Ovary (tissue), 7 donors: ENCODE measurements at regions not wholly inside any gene's neighbourhood (a gene's known extent, or its start where the extent isn't known, plus 50 kb on each side); places are given as distances from the start of the nearest gene placed in this dataset.

Experiments
- DNase-seq, 5 donors: peaks; one replicate each; pipeline ENCODE4 v3.0.0-alpha.2; 2019 to 2020
- H3K27ac ChIP-seq, 2 donors: fragments of 200-600 bp; one replicate each; pipeline versions ENCODE4 v1.5.1 to v1.8.0; 2019 to 2022
- H3K27me3 ChIP-seq: fragments of 200-600 bp; one replicate; pipeline ENCODE4 v1.8.0; 2022
- H3K36me3 ChIP-seq: fragments of 200-600 bp; sonication (generic); one replicate; pipeline ENCODE4 v1.5.1; 2019
- H3K4me1 ChIP-seq: one replicate; pipeline ENCODE4 v1.8.1; 2013; ENCODE audit warnings: mild to moderate bottlenecking, moderate library complexity; ENCODE audit not compliant: insufficient read depth
- H3K4me3 ChIP-seq: fragments of 200-600 bp; sonication (generic); one replicate; pipeline ENCODE4 v1.5.1; 2017
- H3K9me3 ChIP-seq, 2 donors: fragments of 200-600 bp in 1 of 2; sonication (generic) in 1 of 2; one replicate each; pipeline versions ENCODE4 v1.5.1 to v1.8.1; 2013 to 2019; ENCODE audit warnings: mild to moderate bottlenecking in 1 of 2, moderate library complexity in 1 of 2
- CTCF ChIP-seq, 3 donors: fragments of 450-650 bp in 2 of 3; fragments of 200-600 bp in 1 of 3; IDR thresholded peaks; one replicate each; pipeline versions ENCODE4 v1.5.1 to v1.8.0; 2016 to 2022; ENCODE audit warnings: antibody characterized with exemption in 3 of 3, mild to moderate bottlenecking in 1 of 3
- EP300 ChIP-seq: sonication (generic); formaldehyde crosslinking; IDR thresholded peaks from one replicate; pipeline ENCODE4 v1.6.1; 2017; ENCODE audit warnings: antibody characterized with exemption
- POLR2A ChIP-seq: fragments of 450-650 bp; IDR thresholded peaks from one replicate; pipeline ENCODE4 v1.6.1; 2017; ENCODE audit warnings: antibody characterized with exemption, mild to moderate bottlenecking, moderate library complexity
- WGBS, 3 donors: extraction: QIAGEN DNeasy Blood & Tissue Kit in 1 of 3; methylation state at CpG; one replicate each; pipeline versions ENCODE4 v1.1.5 to v1.1.7; 2013 to 2017; 5-methylcytosine and 5-hydroxymethylcytosine counted together
- intact Hi-C, 4 donors: fragments of 100-400 bp; cut with DNase I; formaldehyde crosslinking; loops; one replicate each; pipeline versions ENCODE4 v1.11.0 to v1.15.1; 2022 to 2023
- donor health status: DM: no; HTN: no; CAD: no; lungs with moderate emphysema.
- donor health status: DM: no; HTN: no; CAD: no.
- donor health status: Bipolar disorder and iron deficiency.
- donor health status: DM: no; HTN: no; CAD: no.
- donor health status: DM: yes; HTN: yes; CAD: no.

GRCh38 chr2:142688856-142689605 is 188.4 kb upstream of the KYNU start:
- 80 to 84% (median 81%) methylated on average over 4 of the region's 4 CpGs for WGBS, 3 donors
- no peaks in the 10 kb centered on the region for H3K36me3 ChIP-seq

DNA sequence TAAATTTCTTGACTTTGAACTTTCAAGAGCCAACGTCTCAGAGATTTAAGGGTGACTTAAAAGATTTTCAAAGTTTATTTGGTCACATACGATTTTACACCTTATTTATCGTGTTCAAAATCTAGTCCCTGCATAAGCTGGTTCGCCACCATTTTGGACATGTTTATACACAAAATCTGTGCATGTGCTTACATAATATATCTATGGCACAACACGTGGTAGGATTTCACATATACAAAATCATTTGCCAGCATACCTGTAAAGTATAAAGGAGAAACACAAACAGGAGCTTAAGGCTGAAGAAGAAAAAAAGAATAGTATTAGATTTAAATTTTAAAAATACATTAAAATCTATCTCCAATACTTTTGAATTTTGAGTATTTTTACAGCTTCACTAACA is 190.0 kb upstream of the KYNU start:
- H3K36me3 ChIP-seq, result no peaks in the 10 kb centered on the region
- H3K27ac ChIP-seq, result no peak overlapping the region
- WGBS, 3 donors, result 79 to 83% (median 80%) methylated on average over 5 of the region's 5 CpGs
- no peaks in the 10 kb centered on the region for H3K27me3 ChIP-seq
- no peaks in the 10 kb centered on the region for H3K9me3 ChIP-seq
- no peak for TF ChIP-seq CTCF (IDR thresholded peaks at IDR 0.05)
- no peak for TF ChIP-seq POLR2A
- TF ChIP-seq EP300, result no peak
- H3K4me1 ChIP-seq, result no peaks in the 10 kb centered on the region
- H3K4me3 ChIP-seq, result no peak overlapping the region
- DNase-seq, result no peak
- intact Hi-C loops, result no loop called here

More at GRCh38 chr2:142688856-142689605, 188.4 kb upstream of the KYNU start:
- Histone ChIP-seq H3K4me3 (no peak overlapping the region), H3K4me1 (no peaks in the 10 kb centered on the region), H3K27me3 (no peaks in the 10 kb centered on the region), H3K27ac (no peak overlapping the region), H3K9me3 (no peaks in the 10 kb centered on the region)
- DNase-seq, result no peak
- TF ChIP-seq EP300 (no peak), CTCF (IDR thresholded peaks at IDR 0.05) (no peak), POLR2A (no peak)
- intact Hi-C loops, result no loop called here

DNA sequence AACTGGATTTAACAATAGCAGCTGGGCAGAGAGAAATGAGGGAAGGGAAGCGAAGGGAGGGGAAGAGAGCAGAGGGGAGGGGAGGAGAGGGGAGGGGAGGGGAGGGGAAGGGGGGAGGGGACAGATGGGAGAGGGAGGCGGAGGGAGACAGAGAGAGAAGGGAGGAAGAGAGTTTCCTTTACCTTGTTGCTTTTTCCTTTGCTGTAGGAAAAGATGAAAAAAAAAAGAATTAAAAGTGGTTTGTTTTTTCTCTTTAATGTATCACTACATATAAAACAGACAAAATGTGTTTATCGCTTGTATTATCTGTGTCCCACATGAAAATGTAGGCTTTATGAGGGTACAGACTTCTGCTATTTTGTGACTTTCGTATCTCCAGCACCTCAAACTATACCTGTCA is 190.4 kb upstream of the KYNU start:
- no peaks in the 10 kb centered on the region for H3K4me1 ChIP-seq

DNA sequence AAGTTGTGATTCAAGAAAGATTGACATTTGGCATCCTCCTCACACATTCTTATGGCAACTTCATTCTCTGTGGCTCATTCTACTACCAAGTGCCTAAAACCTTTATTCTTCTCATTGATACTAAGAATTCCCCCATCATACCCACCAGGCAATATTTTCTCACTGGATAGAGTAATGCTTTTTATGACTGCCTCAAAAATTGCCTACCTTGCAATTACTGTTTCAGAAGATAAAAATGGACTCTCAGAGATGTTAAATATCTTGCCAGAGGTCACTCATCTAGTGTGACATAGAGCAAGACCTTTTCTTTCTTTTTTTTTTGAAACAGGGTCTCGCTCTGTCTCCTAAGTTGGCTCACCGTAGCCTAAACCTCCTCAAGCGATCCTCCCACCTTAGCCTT is 192.8 kb upstream of the KYNU start:
- Histone ChIP-seq H3K9me3 (no peaks in the 10 kb centered on the region), H3K4me3 (no peak overlapping the region), H3K27ac (no peak overlapping the region), H3K4me1 (no peaks in the 10 kb centered on the region), H3K27me3 (no peaks in the 10 kb centered on the region), H3K36me3 (no peaks in the 10 kb centered on the region)
- DNase-seq, result no peak
- TF ChIP-seq CTCF (IDR thresholded peaks at IDR 0.05) (no peak), POLR2A (no peak), EP300 (no peak)
- intact Hi-C loops, result no loop called here
- WGBS, 3 donors, result 95 to 96% (median 95%) methylated on average over 3 of the region's 3 CpGs

More for the DNA sequence above, 190.4 kb upstream of the KYNU start:
- H3K27ac ChIP-seq, result no peak overlapping the region
- WGBS, 3 donors, result 79 to 83% (median 81%) methylated on average over 4 of the region's 4 CpGs
- intact Hi-C loops, result no loop called here
- no peaks in the 10 kb centered on the region for H3K27me3 ChIP-seq
- DNase-seq, result no peak
- H3K4me3 ChIP-seq, result no peak overlapping the region
- TF ChIP-seq POLR2A, result no peak
- no peak for TF ChIP-seq CTCF (IDR thresholded peaks at IDR 0.05)
- TF ChIP-seq EP300, result no peak
- no peaks in the 10 kb centered on the region for H3K9me3 ChIP-seq
- no peaks in the 10 kb centered on the region for H3K36me3 ChIP-seq
